SK-N-SH treated with all-trans-retinoic acid at 6 μM for 48 hours (cell line): ENCODE measurements at regions not wholly inside any gene's neighbourhood (a gene's known extent, or its start where the extent isn't known, plus 50 kb on each side); places are given as distances from the start of the nearest gene placed in this dataset.

ENCODE experiments used
- ARNTL ChIP-seq: fragments of 450-650 bp; formaldehyde crosslinking; IDR thresholded peaks from 2 replicates; pipeline ENCODE4 v1.5.0; 2020; ENCODE audit warnings: low read depth, mild to moderate bottlenecking, moderate library complexity, borderline replicate concordance
- CREB5 ChIP-seq: fragments of 250-450 bp; sonication (Bioruptor Pico); IDR thresholded peaks from 2 replicates; pipeline ENCODE4 v1.5.1; 2020; ENCODE audit warnings: low read depth, mild to moderate bottlenecking, moderate library complexity
- CSDC2 ChIP-seq: fragments of 250-450 bp; sonication (Bioruptor Pico); IDR thresholded peaks from 2 replicates; pipeline ENCODE4 v1.5.0; 2020; ENCODE audit warnings: mild to moderate bottlenecking, moderate library complexity
- ISL1 ChIP-seq: fragments of 250-450 bp; sonication (Bioruptor Pico); IDR thresholded peaks from 2 replicates; pipeline ENCODE4 v2.1.2; 2022; ENCODE audit warnings: mild to moderate bottlenecking, moderate library complexity
- OSR1 ChIP-seq: fragments of 250-450 bp; sonication (Bioruptor Pico); IDR thresholded peaks from 2 replicates; pipeline ENCODE4 v1.8.0; 2022; ENCODE audit warnings: moderate library complexity, mild to moderate bottlenecking, inconsistent platforms
- PATZ1 ChIP-seq: fragments of 250-450 bp; sonication (Bioruptor Pico); IDR thresholded peaks from 2 replicates; pipeline ENCODE4 v1.8.0; 2020; ENCODE audit warnings: mild to moderate bottlenecking, moderate library complexity, borderline replicate concordance
- POU6F1 ChIP-seq: fragments of 250-450 bp; sonication (Bioruptor Pico); IDR thresholded peaks from 2 replicates; pipeline ENCODE4 v1.8.0; 2021; ENCODE audit warnings: low read depth, mild to moderate bottlenecking, moderate library complexity, borderline replicate concordance
- PPARA ChIP-seq: fragments of 250-450 bp; sonication (Bioruptor Pico); IDR thresholded peaks from 2 replicates; pipeline ENCODE4 v1.5.0; 2020; ENCODE audit warnings: mild to moderate bottlenecking, borderline replicate concordance
- RARB ChIP-seq: fragments of 250-450 bp; sonication (Bioruptor Pico); IDR thresholded peaks from 2 replicates; pipeline ENCODE4 v1.8.0; 2021; ENCODE audit warnings: mild to moderate bottlenecking, moderate library complexity
- TOX ChIP-seq: fragments of 250-450 bp; sonication (Bioruptor Pico); IDR thresholded peaks from 2 replicates; pipeline ENCODE4 v1.8.0; 2021; ENCODE audit warnings: mild to moderate bottlenecking, moderate library complexity, borderline replicate concordance
- TSHZ2 ChIP-seq: fragments of 250-450 bp; sonication (Bioruptor Pico); IDR thresholded peaks from 2 replicates; pipeline ENCODE4 v1.5.0; 2020; ENCODE audit warnings: mild to moderate bottlenecking, moderate library complexity
- ZFP3 ChIP-seq: fragments of 250-450 bp; sonication (Bioruptor Pico); IDR thresholded peaks from 2 replicates; pipeline ENCODE4 v1.5.0; 2020; ENCODE audit warnings: mild to moderate bottlenecking, moderate library complexity
- ZNF565 ChIP-seq: fragments of 450-650 bp; formaldehyde crosslinking; conservative IDR thresholded peaks from 2 replicates; pipeline ENCODE4 v1.5.0; 2020; ENCODE audit warnings: low read depth, mild to moderate bottlenecking, moderate library complexity
- ZNF8 ChIP-seq: fragments of 450-650 bp; formaldehyde crosslinking; IDR thresholded peaks from 2 replicates; pipeline ENCODE4 v1.5.0; 2020; ENCODE audit warnings: mild to moderate bottlenecking, moderate library complexity

- TF ChIP-seq PATZ1 (CRISPR knock-in tag): no peak
- no peak for TF ChIP-seq RARB (CRISPR knock-in tag)
- TF ChIP-seq ZNF565: no peak
- no peak for TF ChIP-seq TOX (CRISPR knock-in tag)
- TF ChIP-seq TSHZ2 (CRISPR knock-in tag): no peak
- no peak for TF ChIP-seq POU6F1 (CRISPR knock-in tag)
- TF ChIP-seq CREB5: no peak
- TF ChIP-seq ARNTL: no peak
- TF ChIP-seq ZNF8 (CRISPR knock-in tag): no peak
- no peak for TF ChIP-seq ISL1 (CRISPR knock-in tag)
- no peak for TF ChIP-seq PPARA (CRISPR knock-in tag)
- TF ChIP-seq OSR1: no peak
- TF ChIP-seq ZFP3 (CRISPR knock-in tag): no peak
- no peak for TF ChIP-seq CSDC2 (CRISPR knock-in tag)
Measured at GRCh38 chr3:18765662-18766061, 340.5 kb upstream of the SATB1 start.
